ENCODE measurements at regions not wholly inside any gene's neighbourhood (a gene's known extent, or its start where the extent isn't known, plus 50 kb on each side); places are given as distances from the start of the nearest gene placed in this dataset.

GRCh38 chr6:138580040-138580439 is 80.7 kb upstream of the NHSL1 start:
- DNase-seq: no peak
- Histone ChIP-seq H2BK120ac (ENCODE audit: low read depth, low read length, poor library complexity, severe bottlenecking) (no peak overlapping the region), H3K4me1 (ENCODE audit: insufficient read depth, low read length) (peaks cover 4% of the 10 kb centered on the region), H3K23ac (ENCODE audit: insufficient read length, low read depth, low read length) (no peak overlapping the region), H4K5ac (ENCODE audit: insufficient read length, low read depth, low read length) (no peak overlapping the region), H3K56ac (ENCODE audit: insufficient read length, low read depth, low read length) (no peak overlapping the region), H3K18ac (ENCODE audit: insufficient read length, low read depth, low read length) (no peak overlapping the region), H2BK20ac (ENCODE audit: low read depth, low read length, poor library complexity, severe bottlenecking) (no peak overlapping the region), H4K8ac (replicated peaks; ENCODE audit: insufficient read length, low read depth, low read length) (no peak overlapping the region), H3K27ac (ENCODE audit: insufficient read length, low read depth, low read length) (no peak overlapping the region), H3K9ac (ENCODE audit: extremely low read depth, insufficient read length, low read length) (no peak overlapping the region), H3K14ac (ENCODE audit: insufficient read depth, low read length) (no peak overlapping the region), H3K4me2 (ENCODE audit: insufficient read depth, insufficient read length, low read length) (no peak overlapping the region), H4K20me1 (ENCODE audit: control insufficient read depth, insufficient read depth, insufficient read length) (no peaks in the 10 kb centered on the region), H2BK12ac (ENCODE audit: insufficient read length, low read depth, low read length) (no peak overlapping the region), H3K23me2 (ENCODE audit: insufficient read length, low read depth, low read length, poor library complexity, severe bottlenecking) (no peaks in the 10 kb centered on the region), H2AFZ (ENCODE audit: low read length) (no peak overlapping the region), H3K27me3 (ENCODE audit: insufficient read depth, low read length) (no peaks in the 10 kb centered on the region), H2BK15ac (ENCODE audit: low read depth, low read length) (no peak overlapping the region), H2BK5ac (ENCODE audit: insufficient read length, low read length) (no peak overlapping the region), H3K79me1 (ENCODE audit: insufficient read depth, low read depth, low read length, poor library complexity, severe bottlenecking) (no peaks in the 10 kb centered on the region), H3K79me2 (ENCODE audit: insufficient read depth, low read length) (peaks cover 2% of the 10 kb centered on the region; the same call in 1 of the 2 replicates), H2AK5ac (ENCODE audit: insufficient read length, low read length) (no peak overlapping the region), H3T11ph (ENCODE audit: low read length) (no peak overlapping the region), H3K4ac (ENCODE audit: low read depth, low read length) (no peak overlapping the region), H3K9me3 (ENCODE audit: control insufficient read depth, low read depth, low read length) (no peaks in the 10 kb centered on the region), H4K91ac (ENCODE audit: insufficient read length, low read depth, low read length) (no peak overlapping the region)
- no peak overlapping the region for H3K4me3 Mint-ChIP-seq
- H3K9me3 Mint-ChIP-seq: no peaks in the 10 kb centered on the region
- TF ChIP-seq CTCF (conservative IDR thresholded peaks at IDR 0.05): no peak
- no peaks in the 10 kb centered on the region; a peak in 1 of 7 replicates for H3K36me3 Mint-ChIP-seq (ENCODE audit: insufficient read depth in 1 of 3, low read depth in 3 of 3)
- WGBS (ENCODE audit: extremely low coverage, insufficient read length, low lambda C conversion rate): no CpG with 5 or more reads among the region's 4 CpGs
- H3K27ac Mint-ChIP-seq: no peak overlapping the region; a peak in 1 of 7 replicates
- peaks cover 26 to 31% of the 10 kb centered on the region in 2 experiments for H3K4me1 Mint-ChIP-seq
- no peaks in the 10 kb centered on the region for H3K27me3 Mint-ChIP-seq (ENCODE audit: low read depth)
